ENCODE measurements at regions not wholly inside any gene's neighbourhood (a gene's known extent, or its start where the extent isn't known, plus 50 kb on each side); places are given as distances from the start of the nearest gene placed in this dataset.

GRCh38 chr3:124318656-124319055, 326.7 kb upstream of the ROPN1 start:
- Mint-ChIP-seq H3K9me3 (peaks cover 0 to 4% (median 0%) of the 10 kb centered on the region in 7 donors), H3K4me3 (no peak overlapping the region), H3K4me1 (peaks cover 19% of the 10 kb centered on the region), H3K27ac (no peak overlapping the region), H3K36me3 (no peaks in the 10 kb centered on the region), H3K27me3 (ENCODE audit: low read depth in 3 of 3) (peaks cover 0 to 7% (median 0%) of the 10 kb centered on the region in 3 donors)
- Histone ChIP-seq H3K9ac (ENCODE audit: insufficient read depth, low read length, poor library complexity, severe bottlenecking) (no peak overlapping the region), H3K27ac (ENCODE audit: low read depth in 1 of 2, low read length in 2 of 2) (no peak overlapping the region), H3K4me2 (replicated peaks; ENCODE audit: extremely low read depth, low read length, poor library complexity, severe bottlenecking) (no peak overlapping the region), H4K20me1 (ENCODE audit: insufficient read depth, low read length) (no peaks in the 10 kb centered on the region), H3K4me3 (replicated peaks in 1 of 3; ENCODE audit: low read depth in 2 of 3, low read length in 3 of 3) (no peak overlapping the region), H2AFZ (ENCODE audit: insufficient read depth, low read depth, low read length, poor library complexity, severe bottlenecking) (no peak overlapping the region), H3K4me1 (ENCODE audit: control insufficient read depth in 1 of 2, insufficient read depth in 2 of 2, low read length in 2 of 2) (peaks cover 9% of the 10 kb centered on the region in 2 donors), H3K27me3 (ENCODE audit: control insufficient read depth in 2 of 2, insufficient read depth in 2 of 2, low read length in 2 of 2) (no peaks in the 10 kb centered on the region), H3K79me2 (ENCODE audit: insufficient read depth, low read length) (no peaks in the 10 kb centered on the region), H3K36me3 (replicated peaks in 1 of 2; ENCODE audit: control insufficient read depth in 1 of 2, insufficient read depth in 2 of 2, low read length in 2 of 2) (no peaks in the 10 kb centered on the region), H3K9me3 (replicated peaks in 1 of 2; ENCODE audit: control insufficient read depth in 1 of 2, insufficient read depth in 1 of 2, low read length in 2 of 2) (no peaks in the 10 kb centered on the region)
- no CpG with 5 or more reads among the region's 3 CpGs for WGBS (ENCODE audit: insufficient coverage)
- intact Hi-C loops (cut with micrococcal nuclease): no loop called here
- DNase-seq: no peak
- TF ChIP-seq CTCF (IDR thresholded peaks at IDR 0.05): no peak

- Histone ChIP-seq H2AFZ (ENCODE audit: insufficient read depth, low read depth, low read length, poor library complexity, severe bottlenecking) (no peak overlapping the region), H3K36me3 (replicated peaks in 1 of 2; ENCODE audit: control insufficient read depth in 1 of 2, insufficient read depth in 2 of 2, low read length in 2 of 2) (no peaks in the 10 kb centered on the region), H3K27me3 (ENCODE audit: control insufficient read depth in 2 of 2, insufficient read depth in 2 of 2, low read length in 2 of 2) (no peaks in the 10 kb centered on the region), H3K9me3 (replicated peaks in 1 of 2; ENCODE audit: control insufficient read depth in 1 of 2, insufficient read depth in 1 of 2, low read length in 2 of 2) (no peaks in the 10 kb centered on the region), H4K20me1 (ENCODE audit: insufficient read depth, low read length) (no peaks in the 10 kb centered on the region), H3K4me3 (replicated peaks in 1 of 3; ENCODE audit: low read depth in 2 of 3, low read length in 3 of 3) (no peak overlapping the region), H3K79me2 (ENCODE audit: insufficient read depth, low read length) (no peaks in the 10 kb centered on the region), H3K4me2 (replicated peaks; ENCODE audit: extremely low read depth, low read length, poor library complexity, severe bottlenecking) (no peak overlapping the region), H3K27ac (ENCODE audit: low read depth in 1 of 2, low read length in 2 of 2) (no peak overlapping the region), H3K9ac (ENCODE audit: insufficient read depth, low read length, poor library complexity, severe bottlenecking) (no peak overlapping the region), H3K4me1 (ENCODE audit: control insufficient read depth in 1 of 2, insufficient read depth in 2 of 2, low read length in 2 of 2) (peaks cover 4 to 5% of the 10 kb centered on the region in 2 donors)
- no peak for DNase-seq
- no peak overlapping the region for H3K4me3 Mint-ChIP-seq
- peaks cover 0 to 4% (median 0%) of the 10 kb centered on the region in 7 donors for H3K9me3 Mint-ChIP-seq
- no peak for TF ChIP-seq CTCF (IDR thresholded peaks at IDR 0.05)
- H3K4me1 Mint-ChIP-seq: peaks cover 9% of the 10 kb centered on the region
- peaks cover 0 to 4% (median 2%) of the 10 kb centered on the region in 3 donors for H3K27me3 Mint-ChIP-seq (ENCODE audit: low read depth in 3 of 3)
- no peak overlapping the region for H3K27ac Mint-ChIP-seq
- no peaks in the 10 kb centered on the region for H3K36me3 Mint-ChIP-seq
- intact Hi-C loops (cut with micrococcal nuclease): no loop called here
These were observed 329.1 kb upstream of the ROPN1 start for GRCh38 chr3:124320976-124321375.

Measured in CD14-positive monocyte (primary cell).